G401.6 (cell line): ENCODE measurements at regions not wholly inside any gene's neighbourhood (a gene's known extent, or its start where the extent isn't known, plus 50 kb on each side); places are given as distances from the start of the nearest gene placed in this dataset.
"Not testable (repeated sequence)": the region's sequence is repeated elsewhere in the genome, so short reads cannot be mapped to it uniquely, and the experiment has no call there.

ENCODE experiments used
- FAIRE-seq: peaks from 2 replicates; lab custom pipeline; 2012; peaks lifted over from hg19 to GRCh38; lab: Jason Lieb, UNC

DNA sequence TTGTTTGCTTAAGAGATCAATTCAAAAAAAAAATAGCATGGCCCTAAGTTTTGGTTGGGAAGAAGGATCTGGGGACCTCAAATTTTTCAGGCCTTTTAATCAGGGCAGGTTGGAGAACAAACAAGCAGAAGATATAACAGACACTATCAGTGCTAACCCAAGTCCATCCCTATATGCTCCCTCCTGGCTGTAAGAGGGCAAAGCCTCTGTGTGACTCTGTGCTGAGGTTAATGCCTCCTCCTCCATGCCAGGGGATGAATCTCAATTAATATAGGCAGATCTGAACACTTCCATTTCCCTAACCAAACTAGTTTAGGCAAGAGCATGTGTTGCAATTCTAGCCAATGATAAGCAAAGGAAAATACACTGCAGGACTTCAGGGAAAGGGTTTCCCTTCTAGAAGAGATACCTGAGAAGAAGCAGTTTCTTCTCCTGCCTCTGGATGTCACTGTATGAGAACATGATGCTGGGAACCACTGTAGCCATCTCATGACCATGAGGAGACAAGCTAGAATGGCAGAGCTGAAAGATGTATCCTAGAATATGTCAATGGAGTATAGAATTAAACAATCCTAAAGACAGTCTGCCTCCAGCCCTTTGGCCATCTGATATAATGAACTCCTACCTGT lies 76.0 kb downstream of the CHD9NB start:
- FAIRE-seq: peak; percentile 78

DNA sequence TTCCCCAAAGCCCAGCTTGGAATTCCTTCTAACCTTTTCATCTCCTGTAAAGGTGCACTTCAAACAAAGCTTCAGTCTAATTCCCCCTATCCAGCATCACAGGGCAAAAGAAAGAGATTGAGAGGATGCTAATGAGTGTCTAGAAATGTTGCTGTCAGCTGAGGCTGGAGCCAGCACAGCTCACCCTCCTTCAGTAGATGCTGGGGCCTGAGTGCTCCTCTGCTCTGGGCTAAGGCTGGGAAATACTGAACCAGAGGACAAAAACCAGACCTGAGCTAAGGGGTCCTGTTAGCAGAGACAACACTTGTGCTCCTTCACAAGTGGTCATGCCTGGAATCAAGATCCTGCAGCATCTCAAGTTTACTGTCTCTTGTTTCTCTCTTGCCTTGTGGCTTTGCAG lies 85.0 kb downstream of the CHD9NB start:
- FAIRE-seq: no peak

DNA sequence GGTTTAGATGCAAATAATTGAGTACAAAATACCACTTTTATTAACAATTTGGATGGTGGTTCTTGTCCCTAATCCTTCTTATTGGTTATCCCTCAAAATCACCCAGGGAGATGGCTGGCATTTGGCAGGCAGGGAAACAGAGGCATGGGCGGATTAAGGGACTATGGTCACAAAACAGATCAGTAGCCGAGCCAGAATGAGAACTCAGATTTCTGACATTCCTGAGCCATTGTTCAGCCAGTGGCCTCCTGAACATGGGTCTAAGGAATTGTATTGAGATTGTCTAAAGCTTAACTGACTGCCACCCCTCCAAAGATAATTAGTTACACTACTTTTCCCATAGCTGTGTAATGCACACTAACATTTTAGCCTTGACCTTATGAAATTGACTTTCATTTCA lies 88.4 kb downstream of the CHD9NB start:
- no peak for FAIRE-seq

DNA sequence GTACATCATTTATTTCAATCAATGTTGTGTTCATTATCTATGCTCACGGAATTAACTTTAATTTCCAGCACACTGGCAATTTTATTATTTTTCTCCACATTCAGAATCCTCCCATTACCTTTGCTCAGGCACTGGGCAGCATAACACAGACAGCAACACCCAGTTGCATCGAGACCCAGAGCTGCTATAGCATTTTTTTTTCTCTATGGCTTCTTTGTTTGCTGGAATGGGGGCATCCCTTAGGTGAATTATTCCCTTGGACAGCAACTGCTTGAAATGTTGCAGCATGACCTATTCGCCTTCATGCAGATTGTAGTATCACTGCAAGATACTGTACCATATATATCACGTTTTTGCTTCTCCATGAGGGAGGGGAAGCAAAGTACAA lies 88.8 kb downstream of the CHD9NB start:
- FAIRE-seq: no peak

DNA sequence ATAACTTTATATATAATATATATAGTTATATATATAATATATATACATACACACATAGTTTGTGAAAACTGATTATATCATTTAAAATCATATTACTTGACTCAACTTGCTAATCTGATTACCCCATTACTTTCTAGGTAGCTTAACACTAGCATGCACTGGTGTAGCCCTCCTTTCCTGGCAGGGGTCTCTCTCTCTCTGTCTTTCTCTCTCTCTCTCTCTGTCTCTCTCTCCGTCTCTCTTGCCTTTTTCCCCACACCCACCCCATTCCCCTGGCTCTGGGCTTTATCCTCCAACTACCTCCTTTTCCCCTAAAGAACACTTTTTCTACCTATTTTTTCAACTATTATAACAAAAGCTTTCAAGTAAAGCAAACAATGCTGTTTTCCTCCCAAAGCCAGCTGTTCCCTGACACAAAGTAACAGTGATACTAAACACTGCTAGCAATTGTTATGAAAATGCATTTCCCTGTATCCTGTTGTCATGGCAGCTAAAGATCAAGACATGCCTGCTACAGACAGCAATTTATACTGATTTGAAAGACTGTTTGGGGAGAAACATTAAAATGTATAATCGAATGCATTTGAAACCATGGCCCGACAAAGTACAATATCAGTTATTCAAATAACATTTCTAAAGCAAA lies 89.4 kb downstream of the CHD9NB start:
- FAIRE-seq: no peak

DNA sequence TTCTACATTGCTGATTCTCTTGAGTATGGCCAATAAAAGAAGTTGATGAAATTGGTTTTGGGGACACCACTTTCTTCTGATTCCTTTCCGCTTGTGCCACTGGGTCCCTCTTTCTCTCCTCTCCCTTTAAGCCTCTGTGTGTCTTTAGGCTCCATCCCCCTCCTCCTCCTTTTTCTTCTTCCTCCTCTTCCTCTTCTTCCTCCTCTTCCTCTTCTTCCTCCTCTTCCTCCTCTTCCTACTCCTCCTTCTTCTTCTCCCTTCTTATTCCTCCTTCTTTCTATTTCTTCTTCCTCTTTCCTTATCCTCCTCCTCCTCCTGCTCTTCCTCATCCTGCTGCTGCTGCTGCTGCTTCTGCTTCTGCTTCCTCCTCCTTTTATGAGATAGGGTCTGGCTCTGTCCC lies 93.7 kb downstream of the CHD9NB start:
- no peak for FAIRE-seq

DNA sequence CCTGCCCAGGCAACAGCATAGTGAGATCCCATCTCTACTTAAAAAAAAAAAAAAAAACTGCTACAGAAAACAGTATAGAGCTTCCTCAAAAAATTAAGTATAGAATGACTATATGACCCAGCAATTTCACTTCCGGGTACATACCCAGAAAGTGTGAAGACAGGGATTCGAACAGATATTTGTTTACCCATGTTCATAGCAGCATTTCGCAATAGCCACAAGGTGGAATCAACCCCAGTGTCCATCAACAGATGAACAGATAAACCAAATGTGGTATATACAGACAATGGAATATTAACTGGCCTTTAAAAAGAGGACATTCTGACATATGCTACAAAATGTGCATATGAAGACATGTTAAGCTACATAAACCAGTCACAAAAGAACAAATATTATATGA lies 95.5 kb downstream of the CHD9NB start:
- FAIRE-seq: no peak

DNA sequence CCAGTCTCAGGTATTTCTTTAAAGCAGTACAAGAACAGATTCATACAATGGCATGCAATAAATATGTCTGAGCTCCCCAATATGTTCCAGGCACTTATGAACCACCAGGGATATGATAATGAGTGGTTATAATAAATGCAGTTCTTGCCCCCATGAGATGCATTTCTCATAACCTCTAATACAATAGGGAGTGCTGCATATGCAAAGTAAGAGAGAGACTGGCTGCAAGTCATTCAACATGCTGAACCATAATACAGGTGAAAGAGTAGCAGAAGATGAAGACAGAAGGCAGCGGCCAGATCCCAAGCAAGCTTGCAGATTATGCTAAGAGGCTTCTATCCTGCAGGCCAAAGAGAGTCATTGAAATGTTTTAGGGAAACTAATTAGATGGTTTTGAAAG lies 96.7 kb downstream of the CHD9NB start:
- FAIRE-seq: no peak

DNA sequence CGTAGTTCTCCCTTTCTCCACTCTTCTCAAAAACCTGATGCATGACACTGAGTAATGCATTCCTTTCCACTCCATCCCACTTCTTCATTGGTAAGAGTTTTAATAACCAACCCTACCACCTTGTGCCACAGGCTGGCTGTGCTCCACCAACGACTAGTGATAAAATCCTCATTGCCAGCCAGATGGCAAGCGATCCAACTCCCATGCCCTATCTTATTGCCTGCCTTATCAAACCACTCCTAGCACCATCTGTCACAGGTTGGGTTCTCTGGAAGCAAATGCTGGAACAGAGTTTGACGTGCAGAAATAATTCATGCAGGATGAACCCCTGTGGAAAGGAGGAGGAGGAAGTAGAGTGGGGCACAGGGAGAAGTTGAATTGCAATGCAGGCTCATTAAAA lies 99.5 kb downstream of the CHD9NB start:
- FAIRE-seq: no peak

DNA sequence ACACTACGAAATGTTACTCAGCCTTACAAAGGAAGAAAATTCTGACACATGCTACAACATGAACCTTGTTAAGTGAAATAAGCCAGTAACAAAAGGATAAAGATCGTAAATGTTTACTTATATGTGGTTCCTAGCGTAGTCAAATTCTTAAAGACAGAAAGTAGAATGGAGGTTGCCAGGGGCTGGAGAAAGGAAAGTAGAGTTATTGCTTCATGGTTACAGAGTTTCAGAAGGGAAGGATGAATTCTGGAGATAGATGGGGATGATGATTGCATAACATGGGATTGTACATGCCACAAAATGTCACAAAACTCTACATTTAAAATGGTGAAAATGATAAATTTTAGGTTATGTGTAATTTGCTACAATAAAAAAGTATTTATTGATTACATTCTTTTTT lies 103.8 kb downstream of the CHD9NB start:
- FAIRE-seq: no peak

DNA sequence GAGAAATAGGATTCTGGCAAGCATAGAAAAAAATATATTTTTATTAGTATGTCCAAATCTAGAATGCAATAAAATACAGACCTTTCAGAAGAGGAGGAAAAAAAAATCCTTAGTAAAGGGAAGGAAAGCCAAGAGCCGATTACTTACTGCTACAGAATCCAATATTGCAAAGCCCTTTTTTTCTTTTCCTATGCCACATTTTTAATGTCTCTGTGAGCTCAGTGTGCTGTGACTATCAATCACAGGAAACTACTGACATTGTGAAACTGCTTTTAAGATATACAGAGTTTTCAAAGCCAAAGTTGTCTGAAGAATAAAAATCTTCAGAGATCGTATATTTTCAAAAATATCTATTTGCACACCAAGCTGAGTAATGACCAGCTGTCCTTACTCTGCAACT lies 120.4 kb downstream of the CHD9NB start:
- no peak for FAIRE-seq

DNA sequence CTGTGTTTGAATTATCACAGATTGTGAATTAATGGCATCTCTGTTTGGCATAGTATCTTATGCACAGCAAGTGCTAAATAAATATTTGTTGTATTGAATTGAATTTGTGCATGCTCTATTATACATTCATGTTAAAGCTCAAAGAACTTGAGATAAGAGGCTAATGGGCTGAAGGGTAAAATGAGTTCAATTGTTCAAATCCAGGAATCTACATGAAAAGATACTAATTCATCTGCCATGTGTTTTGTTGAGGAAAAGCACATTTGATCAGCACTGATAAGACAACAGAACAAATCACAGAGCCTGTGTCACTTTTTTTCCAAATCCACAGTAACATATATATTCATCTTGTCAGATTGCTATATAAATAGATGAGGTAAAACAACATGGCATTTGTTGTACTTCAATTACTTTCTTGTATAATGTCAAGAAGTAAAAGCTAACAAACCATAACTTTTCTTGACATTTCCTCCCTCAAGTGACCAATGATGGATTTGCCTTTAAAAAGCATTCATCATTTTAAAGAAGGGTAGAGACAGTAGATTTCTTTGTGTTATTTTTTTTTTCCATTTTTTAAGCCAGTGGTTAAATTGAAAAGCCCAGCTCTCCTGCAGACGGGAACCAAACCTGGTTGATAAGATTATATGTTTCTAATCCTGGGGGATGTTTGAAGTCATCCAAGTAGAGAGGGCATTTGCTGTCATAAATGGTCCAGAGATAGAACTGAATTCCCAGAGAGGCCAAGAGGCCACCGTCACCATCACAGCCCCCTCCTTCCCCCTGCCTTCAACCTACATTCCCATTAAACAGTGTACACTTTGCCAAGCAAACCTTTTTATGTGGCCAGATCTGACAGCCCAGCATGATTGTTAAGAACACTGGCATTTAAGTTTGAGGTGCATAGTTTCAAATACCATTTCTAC lies 123.0 kb downstream of the CHD9NB start:
- FAIRE-seq: no peak

DNA sequence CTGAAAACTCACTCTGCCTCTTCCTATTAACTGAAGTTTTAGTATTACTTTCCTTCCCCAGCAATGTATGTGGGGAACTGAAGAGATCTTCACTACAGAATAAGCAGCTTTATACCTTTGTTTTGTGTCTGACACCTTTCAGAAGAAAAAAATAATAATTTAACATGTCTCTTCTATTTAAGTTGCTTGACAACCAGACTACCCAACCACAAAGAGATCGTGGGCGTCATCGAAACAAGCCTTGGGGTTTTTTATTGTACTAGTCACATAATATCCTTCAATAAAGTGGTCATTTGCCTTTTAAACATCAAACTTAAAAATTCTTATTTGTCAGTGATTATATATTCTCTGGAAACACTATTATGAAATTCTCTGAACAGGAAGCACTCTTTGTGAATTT lies 123.7 kb downstream of the CHD9NB start:
- no peak for FAIRE-seq

DNA sequence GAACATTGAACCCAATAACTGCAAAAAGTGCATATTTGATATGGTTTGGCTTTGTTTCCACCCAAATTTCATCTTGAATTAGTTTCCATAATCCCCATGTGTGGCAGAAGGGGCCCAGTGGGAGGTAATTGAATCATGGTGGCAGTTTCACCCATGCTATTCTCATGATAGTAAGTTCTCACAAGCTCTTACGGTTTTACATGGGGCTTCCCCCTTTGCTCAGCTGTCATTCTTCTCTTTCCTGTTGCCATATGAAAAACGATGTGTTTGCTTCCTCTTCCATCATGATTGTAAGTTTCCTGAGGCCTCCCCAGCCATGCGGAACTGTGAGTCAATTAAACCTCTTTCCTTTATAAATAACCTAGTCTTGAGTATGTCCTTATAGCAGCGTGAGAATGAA lies 127.6 kb downstream of the CHD9NB start:
- no peak for FAIRE-seq

DNA sequence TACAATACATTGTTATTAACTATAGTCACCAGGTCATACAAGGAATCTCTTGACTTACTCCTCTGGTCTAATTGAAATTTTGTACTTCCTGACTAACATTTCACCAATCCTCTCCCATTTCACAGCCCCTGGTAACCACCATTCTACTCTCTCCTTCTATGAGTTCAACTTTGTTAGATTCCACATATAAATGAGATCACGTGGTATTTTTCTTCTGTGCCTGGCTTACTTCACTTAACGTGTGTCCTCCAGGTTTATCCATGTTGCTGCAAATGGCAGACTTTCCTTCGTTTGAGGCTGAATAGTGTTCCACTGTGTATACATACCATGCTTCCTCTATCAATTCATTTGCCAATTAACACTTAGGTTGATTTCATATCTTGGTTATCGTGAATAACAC lies 128.5 kb downstream of the CHD9NB start:
- no peak for FAIRE-seq

DNA sequence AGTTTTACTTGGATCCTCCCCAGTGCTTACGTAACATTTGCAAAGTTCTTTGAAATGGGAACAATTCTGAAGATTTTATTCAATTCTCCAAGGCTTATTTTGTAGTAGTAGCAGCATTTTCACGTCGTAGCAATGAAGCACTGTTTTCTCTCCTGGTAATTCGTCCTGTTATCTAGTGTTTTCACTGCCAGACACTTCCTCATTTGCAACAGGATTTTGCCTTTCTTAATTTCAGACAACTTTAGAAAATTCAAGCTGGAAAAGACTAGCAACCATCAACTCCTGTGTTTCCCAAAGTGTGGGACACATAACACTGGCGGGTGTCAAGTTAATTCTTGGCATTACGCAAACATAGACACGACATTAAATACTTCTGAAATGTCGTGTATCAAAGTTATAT lies 131.6 kb downstream of the CHD9NB start:
- FAIRE-seq: no peak

DNA sequence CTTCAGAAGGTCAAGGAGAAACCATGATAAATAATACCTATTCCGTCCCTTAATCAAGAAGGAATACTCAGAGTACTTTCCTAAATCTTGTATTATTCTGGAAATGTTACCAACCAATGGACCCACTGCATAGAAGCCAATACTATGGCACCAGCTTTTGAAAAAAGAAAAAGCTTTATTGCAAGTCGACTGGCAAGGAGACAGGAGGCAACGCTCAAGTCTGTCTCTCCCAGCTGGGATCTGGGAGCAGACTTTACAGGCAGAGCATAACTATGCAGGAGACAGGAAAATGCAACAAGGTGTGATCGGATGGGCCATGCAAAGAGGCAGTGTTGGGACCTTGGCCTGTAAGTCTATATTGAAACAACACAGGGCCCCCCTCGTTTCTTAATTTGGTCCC lies 132.4 kb downstream of the CHD9NB start:
- no peak for FAIRE-seq

DNA sequence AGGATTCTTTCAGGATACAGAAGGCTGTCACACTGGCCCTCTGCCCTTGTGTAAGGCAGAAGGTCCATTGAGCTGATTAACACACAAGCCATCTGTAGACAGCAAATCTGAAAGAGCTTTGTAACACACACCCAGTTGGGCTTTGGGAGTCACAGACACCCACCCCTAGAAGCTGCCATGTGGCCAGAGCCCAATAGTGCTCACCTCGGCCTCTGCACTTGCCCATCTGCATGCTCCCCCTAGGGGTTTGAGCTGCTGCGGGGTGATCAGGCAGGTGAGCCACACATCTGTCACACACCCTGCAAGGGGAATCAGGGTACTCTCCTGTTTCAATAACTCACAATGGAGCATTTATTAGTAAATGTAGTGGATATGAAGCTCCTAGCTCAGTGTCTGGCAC lies 138.3 kb downstream of the CHD9NB start:
- no peak for FAIRE-seq

DNA sequence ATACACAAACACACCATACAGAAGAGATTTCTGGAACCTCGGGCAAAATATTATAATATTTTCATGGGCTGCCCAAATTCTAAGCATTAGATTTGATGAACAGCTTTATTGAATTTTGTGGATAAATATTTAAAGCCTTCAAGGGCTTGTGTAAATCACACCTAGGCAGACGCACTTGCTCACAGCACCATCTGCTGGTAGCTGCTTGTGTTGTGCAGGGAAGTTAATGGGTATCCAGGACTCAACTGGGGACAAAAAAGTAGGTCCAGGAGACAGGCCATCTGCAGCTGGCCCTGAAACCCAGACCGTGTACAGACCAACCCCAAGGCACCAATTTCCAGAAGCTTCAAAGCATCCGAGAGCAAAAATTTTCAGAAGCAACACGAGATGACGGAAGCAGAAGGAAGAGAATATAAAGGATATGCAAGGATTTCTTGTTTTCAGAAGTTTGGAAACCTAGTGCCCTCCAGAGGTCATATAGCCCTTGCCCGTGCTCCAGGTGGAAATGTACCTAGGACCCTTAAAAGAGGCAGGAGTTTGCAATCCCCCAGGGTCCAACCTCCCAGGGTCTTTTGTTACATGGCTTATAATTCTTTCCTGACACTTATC lies 140.0 kb downstream of the CHD9NB start:
- no peak for FAIRE-seq

DNA sequence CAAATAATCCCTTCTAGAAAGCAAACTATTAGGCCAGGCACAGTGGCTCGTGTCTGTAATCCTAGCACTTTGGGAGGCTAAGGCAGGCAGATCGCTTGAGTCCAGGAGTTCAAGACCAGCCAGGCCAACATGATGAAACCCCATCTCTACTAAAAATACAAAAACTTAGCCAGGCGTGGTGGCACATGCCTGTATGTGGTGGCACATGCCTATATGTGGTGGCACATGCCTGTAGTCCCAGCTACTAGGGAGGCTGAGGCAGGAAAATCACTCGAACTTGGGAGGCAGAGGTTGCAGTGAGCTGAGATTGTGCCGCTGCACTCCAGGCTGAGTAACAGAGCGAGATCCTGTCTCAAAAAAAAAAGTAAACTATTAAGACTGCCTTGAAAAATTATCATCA lies 144.6 kb downstream of the CHD9NB start:
- FAIRE-seq: not testable (repeated sequence)

DNA sequence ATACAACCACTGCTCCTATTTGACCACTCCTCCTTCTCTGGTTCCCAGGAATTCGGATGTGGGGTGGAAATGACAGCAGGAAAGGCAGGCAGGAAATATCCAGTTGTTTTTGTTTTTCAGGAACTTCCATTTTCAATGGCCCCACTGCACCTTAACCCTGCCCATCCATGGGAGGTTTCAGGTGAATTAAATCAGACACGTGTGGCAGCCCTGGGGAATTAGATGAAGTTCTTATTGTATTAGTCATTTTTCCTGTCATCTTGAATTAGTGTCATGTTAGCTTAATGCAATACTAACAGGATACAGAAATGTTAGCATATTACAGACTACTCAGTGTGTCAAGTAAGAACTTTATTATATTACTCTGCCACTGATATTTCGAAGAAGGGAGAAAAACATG lies 146.4 kb downstream of the CHD9NB start:
- no peak for FAIRE-seq

DNA sequence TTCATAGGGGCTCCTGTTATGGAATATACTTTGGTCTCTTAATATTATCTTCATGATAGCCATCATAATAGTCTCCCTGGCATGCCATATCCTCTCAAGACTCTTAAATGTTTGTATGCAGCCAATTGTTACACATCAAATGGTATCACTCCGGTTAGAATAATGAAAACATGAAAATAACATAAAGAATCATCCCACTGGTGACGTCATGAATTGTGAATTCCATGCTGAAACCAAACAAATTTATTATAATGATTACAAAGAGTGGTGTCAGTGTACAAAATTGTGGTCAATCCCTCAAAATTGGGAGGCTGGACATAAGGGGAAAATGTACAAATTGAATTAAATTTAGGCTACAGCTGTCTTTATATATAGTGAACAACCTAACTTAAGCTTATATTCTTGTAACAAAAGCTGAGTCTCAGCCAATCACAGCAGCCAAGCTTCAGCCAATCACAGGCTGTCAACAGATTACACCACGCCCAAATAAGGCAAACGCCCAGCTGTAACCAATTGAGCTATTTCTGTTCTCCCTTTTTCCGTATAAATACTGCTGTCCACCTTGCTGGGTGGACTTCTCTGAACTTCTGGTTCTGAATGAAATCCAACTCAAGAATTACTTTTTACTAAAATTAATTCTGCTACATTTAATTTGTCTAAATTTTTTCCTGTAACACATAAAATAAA lies 156.1 kb downstream of the CHD9NB start:
- no peak for FAIRE-seq

DNA sequence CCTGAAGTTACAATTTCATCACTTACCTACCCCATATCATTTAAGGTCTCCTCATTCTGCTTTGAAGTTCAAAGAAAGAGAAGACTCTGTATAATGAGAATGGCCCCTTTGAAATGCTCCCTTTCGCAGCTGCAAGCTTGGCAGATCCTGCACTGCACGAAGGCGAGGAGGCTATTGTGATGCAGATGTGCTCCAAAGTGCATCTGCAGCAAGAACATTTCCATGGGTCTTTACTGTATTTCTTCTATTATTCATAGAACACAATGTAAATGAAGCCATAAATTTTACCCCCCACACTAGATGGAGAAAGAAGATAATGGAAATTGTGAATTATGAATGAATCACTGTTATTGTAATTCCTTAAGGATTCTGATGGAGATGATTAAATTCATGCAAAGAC lies 178.7 kb downstream of the CHD9NB start:
- FAIRE-seq: no peak
